ENCODE measurements at regions not wholly inside any gene's neighbourhood (a gene's known extent, or its start where the extent isn't known, plus 50 kb on each side); places are given as distances from the start of the nearest gene placed in this dataset.

DNA sequence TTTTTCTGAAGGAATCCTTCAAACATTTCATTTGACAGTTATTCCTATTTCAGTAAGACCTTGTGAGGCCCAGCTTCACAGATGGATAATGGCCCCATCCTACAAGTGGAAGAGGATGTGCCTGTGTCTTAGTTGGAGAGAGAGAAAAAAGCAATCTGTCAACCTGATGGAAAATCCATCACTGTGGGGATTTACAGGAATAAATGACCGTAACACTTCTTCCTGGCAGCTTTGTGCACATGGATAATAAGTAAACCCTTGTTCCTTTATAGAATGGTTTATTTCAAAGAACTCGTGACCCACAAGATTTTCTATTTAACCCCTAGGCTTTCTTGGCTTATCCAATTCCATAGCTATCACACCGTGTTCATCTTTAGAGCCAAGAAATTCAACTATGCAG lies 121.4 kb upstream of the PCED1B start:
- ChIA-PET POLR2A (no interaction called here), CTCF (interaction anchor here (0.9 to 1.4 kb wide), 3 partner anchors 11 to 616 kb away, joined by 3 read pairs; no protein-coding TSS in a partner anchor)
- no peak overlapping the region for H3K4me3 ChIP-seq (ENCODE audit: low read depth, low read length)
- DNase-seq (ENCODE audit: low read depth, low spot score) = no peak
- TF ChIP-seq, protein P1, sequence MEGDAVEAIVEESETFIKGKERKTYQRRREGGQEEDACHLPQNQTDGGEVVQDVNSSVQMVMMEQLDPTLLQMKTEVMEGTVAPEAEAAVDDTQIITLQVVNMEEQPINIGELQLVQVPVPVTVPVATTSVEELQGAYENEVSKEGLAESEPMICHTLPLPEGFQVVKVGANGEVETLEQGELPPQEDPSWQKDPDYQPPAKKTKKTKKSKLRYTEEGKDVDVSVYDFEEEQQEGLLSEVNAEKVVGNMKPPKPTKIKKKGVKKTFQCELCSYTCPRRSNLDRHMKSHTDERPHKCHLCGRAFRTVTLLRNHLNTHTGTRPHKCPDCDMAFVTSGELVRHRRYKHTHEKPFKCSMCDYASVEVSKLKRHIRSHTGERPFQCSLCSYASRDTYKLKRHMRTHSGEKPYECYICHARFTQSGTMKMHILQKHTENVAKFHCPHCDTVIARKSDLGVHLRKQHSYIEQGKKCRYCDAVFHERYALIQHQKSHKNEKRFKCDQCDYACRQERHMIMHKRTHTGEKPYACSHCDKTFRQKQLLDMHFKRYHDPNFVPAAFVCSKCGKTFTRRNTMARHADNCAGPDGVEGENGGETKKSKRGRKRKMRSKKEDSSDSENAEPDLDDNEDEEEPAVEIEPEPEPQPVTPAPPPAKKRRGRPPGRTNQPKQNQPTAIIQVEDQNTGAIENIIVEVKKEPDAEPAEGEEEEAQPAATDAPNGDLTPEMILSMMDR (IDR thresholded peaks at IDR 0.05; ENCODE audit: insufficient read depth, low read length, missing control alignments) = no peak

- ChIA-PET POLR2A (interaction anchor here (1.3 kb wide), 1 partner anchor 16 kb away, joined by 3 read pairs; no protein-coding TSS in a partner anchor), CTCF (interaction anchor here (0.9 to 1.4 kb wide), 5 partner anchors 10 to 617 kb away, joined by 3 to 4 read pairs (median 3); no protein-coding TSS in a partner anchor)
- TF ChIP-seq, protein P1 (IDR thresholded peaks at IDR 0.05; ENCODE audit: insufficient read depth, low read length, missing control alignments) = no peak
- H3K4me3 ChIP-seq (ENCODE audit: low read depth, low read length) = no peak overlapping the region
- no peak for DNase-seq (ENCODE audit: low read depth, low spot score)
Measured at GRCh38 chr12:46958599-46959290, 120.7 kb upstream of the PCED1B start.

- ChIA-PET POLR2A (interaction anchor here (1.3 kb wide), 1 partner anchor 17 kb away, joined by 3 read pairs; no protein-coding TSS in a partner anchor), CTCF (interaction anchor here (0.9 to 1.3 kb wide), 3 partner anchors 11 to 24 kb away, joined by 3 to 4 read pairs (median 4); no protein-coding TSS in a partner anchor)
- TF ChIP-seq, protein P1 (IDR thresholded peaks at IDR 0.05; ENCODE audit: insufficient read depth, low read length, missing control alignments) = no peak
- no peak for DNase-seq (ENCODE audit: low read depth, low spot score)
- no peak overlapping the region for H3K4me3 ChIP-seq (ENCODE audit: low read depth, low read length)
Measured at GRCh38 chr12:46959502-46959901, 119.9 kb upstream of the PCED1B start.

GRCh38 chr12:46960681-46961080 lies 118.7 kb upstream of the PCED1B start:
- POLR2A ChIA-PET = no interaction called here
- TF ChIP-seq, protein P1 (IDR thresholded peaks at IDR 0.05; ENCODE audit: insufficient read depth, low read length, missing control alignments) = no peak
- no peak for DNase-seq (ENCODE audit: low read depth, low spot score)
- H3K4me3 ChIP-seq (ENCODE audit: low read depth, low read length) = no peak overlapping the region
- CTCF ChIA-PET = interaction anchor here (1.0 kb wide), 1 partner anchor 15 kb away, joined by 3 read pairs; no protein-coding TSS in a partner anchor

DNA sequence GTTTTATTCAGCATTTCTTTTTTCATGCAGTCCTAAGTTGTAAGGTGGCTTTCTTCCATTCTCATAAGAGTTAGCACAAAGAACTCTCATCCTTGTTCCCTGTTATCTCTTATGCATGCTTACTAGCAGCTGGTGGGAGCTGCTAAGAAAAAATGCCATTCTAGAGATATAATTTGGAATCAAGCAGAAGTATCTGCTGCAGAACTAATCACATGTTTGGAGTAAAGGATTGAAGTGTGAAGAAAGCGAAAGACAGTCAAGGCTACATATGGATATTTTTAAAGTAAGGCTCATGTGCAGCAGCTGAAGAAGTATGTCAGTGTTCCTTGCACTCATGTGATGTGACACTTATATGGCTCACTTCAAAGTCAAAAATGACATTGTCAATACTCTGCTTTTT lies 116.2 kb upstream of the PCED1B start:
- H3K4me3 ChIP-seq (ENCODE audit: low read depth, low read length) = no peak overlapping the region
- ChIA-PET CTCF (interaction anchor here (1.2 to 6.9 kb wide), 4 partner anchors 10 to 58 kb away, joined by 3 to 51 read pairs (median 6); no protein-coding TSS in a partner anchor), POLR2A (no interaction called here)
- no peak for DNase-seq (ENCODE audit: low read depth, low spot score)
- TF ChIP-seq, protein P1 (IDR thresholded peaks at IDR 0.05; ENCODE audit: insufficient read depth, low read length, missing control alignments) = no peak

All from AG04449 (cell line).